AG10803 (cell line): ENCODE measurements at regions not wholly inside any gene's neighbourhood (a gene's known extent, or its start where the extent isn't known, plus 50 kb on each side); places are given as distances from the start of the nearest gene placed in this dataset.
"Not testable (repeated sequence)": the region's sequence is repeated elsewhere in the genome, so short reads cannot be mapped to it uniquely, and the experiment has no call there.

ENCODE experiments used
- DNase-seq: peaks from one replicate; pipeline ENCODE4 v3.0.0; 2010; ENCODE audit warnings: low read depth
- H3K4me3 ChIP-seq: 2 replicates; pipeline ENCODE4 v1.5.1; 2011; ENCODE audit warnings: mild to moderate bottlenecking, low read length, control low read depth
- TF ChIP-seq, protein P1 (sequence below): conservative IDR thresholded peaks from 2 replicates; pipeline ENCODE4 v1.5.1; 2011; ENCODE audit warnings: mild to moderate bottlenecking, low read length, control low read depth, inconsistent platforms

DNA sequence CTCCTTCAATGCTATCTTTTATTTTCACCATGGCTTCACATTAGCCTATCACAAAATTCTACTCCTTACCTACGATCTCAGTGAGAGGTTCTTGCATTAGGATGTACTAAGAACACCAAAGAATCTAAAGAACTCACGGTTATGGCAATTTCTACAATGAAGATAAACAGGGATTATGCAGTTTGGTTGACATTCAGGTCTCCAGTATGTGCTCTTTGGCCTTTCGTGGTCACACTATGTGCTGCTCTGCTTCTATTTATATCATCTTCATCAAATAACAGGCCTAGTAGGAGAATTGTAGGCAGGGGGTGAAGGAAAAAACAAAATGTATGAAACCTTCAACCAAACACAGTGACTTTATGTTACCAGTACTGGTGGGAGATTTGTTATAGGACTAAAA is 194.0 kb upstream of the SAMSN1 start:
- no peak overlapping the region for H3K4me3 ChIP-seq
- TF ChIP-seq, protein P1, sequence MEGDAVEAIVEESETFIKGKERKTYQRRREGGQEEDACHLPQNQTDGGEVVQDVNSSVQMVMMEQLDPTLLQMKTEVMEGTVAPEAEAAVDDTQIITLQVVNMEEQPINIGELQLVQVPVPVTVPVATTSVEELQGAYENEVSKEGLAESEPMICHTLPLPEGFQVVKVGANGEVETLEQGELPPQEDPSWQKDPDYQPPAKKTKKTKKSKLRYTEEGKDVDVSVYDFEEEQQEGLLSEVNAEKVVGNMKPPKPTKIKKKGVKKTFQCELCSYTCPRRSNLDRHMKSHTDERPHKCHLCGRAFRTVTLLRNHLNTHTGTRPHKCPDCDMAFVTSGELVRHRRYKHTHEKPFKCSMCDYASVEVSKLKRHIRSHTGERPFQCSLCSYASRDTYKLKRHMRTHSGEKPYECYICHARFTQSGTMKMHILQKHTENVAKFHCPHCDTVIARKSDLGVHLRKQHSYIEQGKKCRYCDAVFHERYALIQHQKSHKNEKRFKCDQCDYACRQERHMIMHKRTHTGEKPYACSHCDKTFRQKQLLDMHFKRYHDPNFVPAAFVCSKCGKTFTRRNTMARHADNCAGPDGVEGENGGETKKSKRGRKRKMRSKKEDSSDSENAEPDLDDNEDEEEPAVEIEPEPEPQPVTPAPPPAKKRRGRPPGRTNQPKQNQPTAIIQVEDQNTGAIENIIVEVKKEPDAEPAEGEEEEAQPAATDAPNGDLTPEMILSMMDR = no peak
- DNase-seq = no peak

DNA sequence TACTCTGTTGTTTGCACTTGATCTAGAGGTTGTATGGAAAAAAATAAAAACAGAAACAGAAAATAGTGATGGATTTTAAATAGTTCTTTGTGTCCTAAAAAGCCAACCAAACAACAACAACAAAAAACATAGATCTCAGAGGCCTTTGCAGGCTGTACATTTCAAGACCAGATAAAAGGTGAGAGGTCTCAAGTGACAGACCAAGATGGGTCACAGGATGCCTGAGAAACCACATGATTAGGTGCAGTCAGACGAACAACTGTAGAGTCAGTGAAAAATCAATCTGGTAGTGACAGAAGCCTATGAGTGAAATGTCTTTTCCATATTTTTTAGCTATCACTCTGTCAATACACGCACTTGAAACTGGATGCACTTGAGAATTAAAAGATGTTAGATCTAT is 193.5 kb upstream of the SAMSN1 start:
- no peak overlapping the region for H3K4me3 ChIP-seq
- TF ChIP-seq, protein P1 = no peak
- no peak for DNase-seq

DNA sequence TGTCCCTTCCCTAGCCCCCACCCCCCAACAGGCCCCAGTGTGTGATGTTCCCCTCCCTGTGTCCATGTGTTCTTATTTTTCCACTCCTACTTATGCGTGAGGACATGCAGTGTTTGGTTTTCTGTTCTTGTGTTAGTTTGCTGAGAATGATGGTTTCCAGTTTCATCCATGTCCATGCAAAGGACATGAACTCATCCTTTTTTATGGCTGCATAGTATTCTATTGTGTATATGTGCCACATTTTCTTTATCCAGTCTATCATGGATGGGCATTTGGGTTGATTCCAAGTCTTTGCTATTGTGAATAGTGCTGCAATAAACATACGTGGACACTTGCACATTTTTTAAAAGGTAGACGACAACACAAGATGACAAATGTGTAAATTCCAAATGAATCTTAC is 192.5 kb upstream of the SAMSN1 start:
- not testable (repeated sequence) for H3K4me3 ChIP-seq, DNase-seq

DNA sequence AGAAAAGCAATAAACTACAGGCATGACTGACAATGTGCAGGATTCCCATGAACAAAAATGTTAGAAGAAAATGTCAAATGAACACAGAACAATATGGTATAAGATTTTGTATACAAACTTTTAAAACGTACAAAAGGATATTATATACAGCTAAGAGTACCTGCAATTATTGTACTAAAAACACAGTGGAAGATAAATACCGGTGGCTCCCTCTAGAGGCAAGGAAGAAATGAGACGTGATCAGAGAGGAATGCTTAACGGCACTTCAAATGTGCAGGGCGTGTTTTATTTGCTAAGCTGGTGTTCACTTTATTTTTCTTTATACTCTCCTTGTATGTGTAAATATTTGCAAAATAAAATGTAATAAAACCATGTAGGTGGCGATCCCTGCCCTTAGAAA is 191.8 kb upstream of the SAMSN1 start:
- peak; percentile 25 for DNase-seq
- H3K4me3 ChIP-seq = no peak overlapping the region
- TF ChIP-seq, protein P1 = peak; percentile 54

DNA sequence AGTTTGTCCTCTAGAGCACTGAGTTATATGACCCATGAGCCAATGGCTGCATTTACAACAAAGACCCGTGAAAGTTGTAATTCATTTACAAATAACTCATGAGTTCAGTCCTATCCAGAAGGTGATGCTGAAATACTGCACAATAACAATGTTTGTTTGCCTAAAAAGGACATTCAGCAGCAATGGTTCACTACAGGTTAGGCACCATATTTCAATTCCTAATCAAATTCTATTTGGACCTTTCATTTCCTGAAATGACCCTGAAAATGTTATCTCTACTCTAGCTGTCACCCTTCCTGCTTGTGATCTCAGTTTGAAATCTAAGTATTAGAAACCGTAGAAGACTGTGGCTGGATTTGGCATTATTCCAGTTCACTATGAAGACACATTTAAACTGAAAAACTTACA is 191.2 kb upstream of the SAMSN1 start:
- TF ChIP-seq, protein P1 = no peak
- DNase-seq = no peak
- no peak overlapping the region for H3K4me3 ChIP-seq

DNA sequence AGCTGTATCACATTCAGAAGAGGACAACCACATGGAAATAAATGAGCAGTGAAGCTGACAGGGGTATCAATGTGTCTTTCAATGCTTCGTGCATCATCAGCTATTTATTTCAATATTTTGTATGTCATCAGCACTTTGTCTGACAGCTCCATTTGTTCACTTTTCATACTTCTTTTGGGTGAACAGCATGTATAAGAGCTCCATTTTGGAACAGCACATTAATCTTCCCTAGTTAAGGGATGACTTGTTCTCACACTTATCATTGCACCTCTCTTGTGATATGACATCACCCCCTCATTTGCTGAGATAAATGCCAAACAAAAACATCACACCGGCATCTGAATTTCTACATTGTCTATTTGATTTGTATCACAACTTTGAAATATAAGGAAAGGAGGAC is 190.6 kb upstream of the SAMSN1 start:
- TF ChIP-seq, protein P1 = no peak
- DNase-seq = no peak

DNA sequence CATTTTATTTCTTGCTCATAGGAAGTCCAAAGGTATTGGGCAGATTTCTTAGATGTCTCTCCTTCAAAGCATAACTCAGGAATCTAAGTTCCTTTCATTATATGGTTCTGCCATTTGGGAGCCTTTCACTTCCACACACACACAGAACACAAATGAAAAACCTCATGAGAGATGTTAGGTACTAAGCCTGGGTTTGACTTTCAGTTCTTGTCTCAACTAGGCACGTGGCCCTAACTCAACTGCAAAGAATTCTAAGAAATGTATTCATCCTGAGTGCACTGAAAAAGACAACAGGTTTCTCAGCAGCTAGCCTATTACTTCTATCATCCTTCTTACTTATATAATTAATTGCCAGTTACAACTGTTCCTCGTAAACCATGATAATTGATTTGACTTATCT is 190.0 kb upstream of the SAMSN1 start:
- no peak overlapping the region for H3K4me3 ChIP-seq
- DNase-seq = no peak
- TF ChIP-seq, protein P1 = no peak

More for the DNA sequence above, 190.6 kb upstream of the SAMSN1 start:
- H3K4me3 ChIP-seq = no peak overlapping the region

DNA sequence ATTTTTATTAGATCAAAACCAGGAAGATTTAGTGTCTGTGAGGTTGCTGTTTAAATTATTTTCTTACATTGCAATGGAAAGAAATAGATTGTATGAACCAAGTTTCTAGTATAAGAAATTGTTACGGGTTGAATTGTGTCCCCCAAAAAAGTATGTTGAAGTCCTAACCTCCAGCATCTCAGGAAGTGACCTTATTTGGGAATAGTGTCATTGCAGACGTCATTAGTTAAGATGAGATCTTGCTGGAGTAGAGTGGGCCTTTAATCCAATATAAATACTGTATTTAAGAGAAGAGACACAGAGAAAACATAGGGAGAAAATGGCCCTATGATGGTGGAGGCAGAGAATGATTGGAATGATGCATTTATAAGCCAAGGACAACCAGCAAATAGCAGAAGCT is 188.7 kb upstream of the SAMSN1 start:
- DNase-seq = no peak
- TF ChIP-seq, protein P1 = no peak
- H3K4me3 ChIP-seq = no peak overlapping the region
